ENCODE measurements at regions not wholly inside any gene's neighbourhood (a gene's known extent, or its start where the extent isn't known, plus 50 kb on each side); places are given as distances from the start of the nearest gene placed in this dataset.

- TF ChIP-seq CTCF (conservative IDR thresholded peaks at IDR 0.05; ENCODE audit: low read depth, low read length) (no peak), EZH2phosphoT487 (IDR thresholded peaks at IDR 0.05; ENCODE audit: borderline replicate concordance, low read length) (no peak), EZH2 (IDR thresholded peaks at IDR 0.05; ENCODE audit: low read length, unreplicated experiment) (no peak)
Observed at GRCh38 chr7:112888781-112889180, 98.6 kb upstream of the TMEM168 start.
